SU-DHL-6 (cell line): ENCODE measurements at regions not wholly inside any gene's neighbourhood (a gene's known extent, or its start where the extent isn't known, plus 50 kb on each side); places are given as distances from the start of the nearest gene placed in this dataset.

Source experiments
- CTCF ChIP-seq: fragments of 200-600 bp; sonication (generic); IDR thresholded peaks from one replicate; pipeline ENCODE4 v1.5.1; 2017; ENCODE audit warnings: antibody characterized with exemption, mild to moderate bottlenecking, low read length, moderate library complexity; ENCODE audit not compliant: insufficient read depth, poor library complexity, severe bottlenecking
- EZH2phosphoT487 ChIP-seq: fragments of 200-600 bp; sonication (generic), shearing (Covaris generic); conservative IDR thresholded peaks from 2 replicates; pipeline ENCODE4 v1.6.1; 2018; ENCODE audit warnings: mild to moderate bottlenecking, antibody characterized with exemption, low read length, moderate library complexity, mixed read lengths

DNA sequence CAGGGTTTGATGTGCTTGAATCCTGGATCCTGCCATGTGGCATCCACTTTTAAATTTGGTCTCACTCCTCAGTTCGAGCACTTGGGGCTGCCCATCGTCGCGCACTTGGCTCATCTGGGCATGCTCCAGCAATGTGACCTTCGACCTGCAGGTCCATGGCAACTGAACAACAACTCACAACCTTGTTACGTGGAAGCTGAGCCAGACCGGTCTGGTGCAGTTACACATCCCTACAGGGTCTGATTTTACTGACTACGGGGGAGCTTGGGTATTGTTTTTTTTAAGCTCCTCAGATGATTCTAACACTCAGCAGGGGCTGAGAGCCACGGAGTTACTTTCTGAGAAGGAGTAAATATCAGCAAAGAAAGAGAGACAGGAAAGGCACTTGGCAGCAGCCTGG lies 769.6 kb downstream of the UQCRFS1 start:
- TF ChIP-seq CTCF (no peak), EZH2phosphoT487 (no peak)
